HG03280 (cell line): ENCODE measurements at regions not wholly inside any gene's neighbourhood (a gene's known extent, or its start where the extent isn't known, plus 50 kb on each side); places are given as distances from the start of the nearest gene placed in this dataset.

Experiments used
- ATAC-seq: cut with Tn5 transposase; IDR thresholded peaks from one replicate; pipeline ENCODE4 v1.9.1; 2021; ENCODE audit warnings: mild to moderate bottlenecking, moderate library complexity; ENCODE audit not compliant: unreplicated experiment

DNA sequence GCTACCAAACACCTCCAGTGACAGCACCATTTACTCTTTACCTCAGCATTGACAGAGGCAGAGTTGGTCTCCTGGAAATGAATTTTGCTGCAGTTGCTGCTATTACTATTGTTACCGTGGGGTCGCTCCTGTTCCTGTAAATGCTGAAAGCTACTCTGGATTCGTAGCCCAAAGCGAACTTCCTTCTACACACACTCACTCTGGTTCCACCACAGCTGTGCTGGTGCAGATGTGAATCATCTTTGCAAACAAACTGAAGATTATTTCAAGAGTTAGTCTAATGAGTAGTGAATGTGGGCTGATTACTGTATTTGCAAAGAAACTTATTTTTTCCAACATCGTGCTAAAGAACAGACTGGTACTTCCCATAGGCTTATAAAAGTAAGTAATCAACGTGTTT, 304.0 kb downstream of the LPIN1 start:
- no peak for ATAC-seq

DNA sequence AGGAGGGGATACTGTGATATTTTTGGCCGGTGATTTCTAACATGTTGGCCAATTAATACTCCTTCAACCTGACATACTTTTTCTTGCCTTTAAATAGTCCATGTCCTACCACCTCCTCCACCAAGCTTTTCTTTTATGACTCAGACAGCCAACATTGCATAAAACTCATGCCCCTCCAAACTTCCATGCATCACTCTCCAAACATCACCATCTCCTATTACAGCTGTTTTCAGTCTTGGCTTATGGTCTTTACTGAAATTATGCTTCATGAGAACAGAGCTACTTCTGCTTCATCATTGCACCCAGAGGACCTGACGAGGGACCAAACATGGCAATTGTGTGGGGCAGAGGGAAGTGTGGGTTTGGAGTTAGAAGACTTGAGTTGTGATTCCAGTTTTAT, 305.4 kb downstream of the LPIN1 start:
- no peak for ATAC-seq

DNA sequence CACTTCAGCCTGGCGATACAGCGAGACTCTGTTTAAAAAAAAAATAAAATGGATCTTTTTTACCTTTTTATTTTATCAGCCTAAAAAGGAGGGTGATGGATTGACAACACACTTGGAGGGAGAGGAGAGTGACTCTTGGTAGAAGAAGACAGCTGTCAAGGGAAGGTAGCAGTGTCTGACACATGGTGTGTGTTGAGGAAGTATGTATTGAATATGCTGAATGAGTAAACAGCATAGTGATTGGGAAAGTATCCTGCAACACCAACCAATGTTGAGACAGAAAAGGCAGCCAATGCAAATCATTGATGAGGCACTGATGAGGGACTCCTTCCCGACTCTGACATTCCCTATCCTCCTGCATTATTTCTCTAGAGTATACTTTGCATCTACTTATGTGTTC, 306.4 kb downstream of the LPIN1 start:
- ATAC-seq = no peak

DNA sequence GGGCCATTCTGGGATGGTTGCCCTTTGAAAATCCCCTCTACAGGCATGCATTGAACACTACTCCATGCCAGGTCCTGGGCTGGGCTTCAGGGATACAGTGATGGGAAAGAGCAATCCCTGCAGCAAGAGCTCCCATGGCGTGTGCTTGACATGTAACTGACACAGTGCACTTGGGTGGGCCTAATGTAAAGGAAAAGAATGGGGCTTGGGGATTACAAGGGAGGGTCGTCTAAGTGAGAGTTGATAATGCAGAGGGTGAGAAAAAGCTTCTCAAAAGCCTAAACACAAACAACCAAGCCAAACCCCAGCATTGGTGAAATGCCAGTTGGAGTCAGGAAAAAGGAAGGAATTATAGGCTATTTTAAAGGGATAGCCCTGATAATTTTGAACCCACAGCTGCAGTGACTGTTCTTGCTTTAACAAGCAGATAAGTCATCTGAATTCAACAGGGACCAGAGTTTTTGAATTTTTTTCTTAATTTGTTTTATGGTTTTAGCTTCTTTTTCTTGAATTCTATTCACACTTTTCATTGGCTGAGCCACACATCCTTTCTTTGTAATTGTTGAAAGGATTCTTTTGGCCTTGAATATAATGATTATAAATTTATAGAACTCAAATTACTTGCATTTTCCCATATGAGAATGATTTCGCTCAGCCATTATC, 308.7 kb downstream of the LPIN1 start:
- no peak for ATAC-seq

DNA sequence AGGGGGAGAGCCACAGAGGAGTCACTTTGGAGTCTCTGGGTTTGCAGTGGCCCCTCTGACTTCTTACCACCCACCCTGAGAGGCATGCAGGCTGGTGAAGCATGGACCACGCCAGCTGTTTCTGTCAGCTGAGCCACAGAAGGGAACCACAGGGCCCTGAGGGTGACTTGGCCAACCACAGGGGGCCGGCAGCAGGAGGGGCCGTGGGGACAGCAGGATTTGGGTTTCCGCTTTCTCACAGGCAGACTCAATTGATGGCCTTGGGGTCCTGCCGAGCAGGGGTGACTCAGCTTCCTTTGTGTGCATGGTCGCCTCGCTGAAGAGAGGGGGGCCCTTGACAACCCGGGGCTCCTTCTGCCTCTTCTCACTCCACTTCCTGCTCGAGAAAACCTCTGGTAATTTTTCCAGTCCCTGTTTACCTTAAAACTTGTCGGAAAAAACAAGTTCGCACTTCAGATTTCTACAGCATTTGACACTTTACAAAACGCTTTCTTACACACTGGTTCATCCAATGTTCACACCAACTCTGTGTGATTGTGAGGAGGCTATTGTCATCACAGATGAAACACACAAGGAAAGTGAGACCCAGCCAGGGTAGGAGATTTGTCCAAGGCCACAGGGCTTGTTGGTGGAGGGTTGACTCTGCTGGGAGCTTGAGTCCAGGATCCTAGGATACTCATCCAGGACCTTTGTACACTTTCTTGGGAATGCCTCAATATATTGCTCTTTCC, 311.2 kb downstream of the LPIN1 start:
- ATAC-seq = peak; percentile 66

DNA sequence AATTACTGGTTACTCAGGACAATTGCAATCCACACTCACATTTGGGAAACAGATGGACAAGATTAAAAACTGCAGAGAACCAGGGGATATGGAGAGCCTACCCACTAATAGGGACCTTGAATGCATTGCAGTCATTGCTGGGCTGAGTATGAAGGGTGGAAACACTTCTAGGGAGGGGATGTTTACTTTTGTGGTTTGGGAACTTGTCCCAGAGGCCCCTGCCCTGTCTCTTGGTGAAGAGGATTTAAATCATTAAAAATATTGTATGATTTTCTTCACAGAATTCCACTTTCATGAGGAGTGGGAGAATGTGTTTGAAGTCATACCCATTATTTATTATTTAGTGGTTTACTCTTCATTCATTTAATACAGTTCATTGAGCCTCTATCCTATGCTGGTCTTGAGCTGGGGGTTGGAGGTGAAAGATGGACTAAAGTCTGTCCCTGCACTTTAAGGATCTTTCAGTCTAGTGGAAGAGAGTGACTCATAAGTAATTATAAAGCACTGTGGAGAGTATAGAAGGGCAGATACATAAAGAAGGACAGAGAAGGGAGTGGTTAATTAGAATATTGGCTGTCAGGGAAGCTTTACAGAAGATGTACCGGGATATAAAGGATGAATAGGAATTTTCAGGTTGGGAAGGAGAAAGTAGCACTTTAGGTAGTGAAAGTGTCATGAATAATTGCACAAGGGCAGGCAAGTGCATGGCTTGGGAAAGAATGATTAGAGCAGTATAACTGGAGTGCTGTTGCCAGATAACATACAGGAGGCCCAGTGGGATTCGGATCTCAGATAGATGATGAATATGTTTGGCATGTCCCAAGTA, 313.4 kb downstream of the LPIN1 start:
- ATAC-seq = no peak

GRCh38 chr2:12060886-12061285, 314.5 kb downstream of the LPIN1 start:
- ATAC-seq = no peak

- no peak for ATAC-seq
These were observed 315.0 kb downstream of the LPIN1 start for GRCh38 chr2:12061286-12062052.

DNA sequence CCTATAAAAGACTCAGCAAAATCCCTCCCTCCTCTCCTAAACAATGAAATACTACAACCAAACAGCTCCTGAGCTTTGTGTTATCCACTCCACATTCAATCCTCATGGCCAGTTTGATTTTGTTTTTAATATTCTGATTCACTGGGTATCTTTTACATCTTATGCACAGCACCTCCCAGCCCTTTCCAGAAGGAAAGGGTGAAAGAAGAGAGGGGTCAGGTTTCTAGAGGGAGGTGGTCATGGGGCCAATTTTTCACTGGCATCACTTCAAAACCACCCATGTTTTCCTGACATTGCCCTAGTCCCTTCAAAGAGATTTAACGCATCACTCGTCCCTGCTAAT, 315.6 kb downstream of the LPIN1 start:
- no peak for ATAC-seq

DNA sequence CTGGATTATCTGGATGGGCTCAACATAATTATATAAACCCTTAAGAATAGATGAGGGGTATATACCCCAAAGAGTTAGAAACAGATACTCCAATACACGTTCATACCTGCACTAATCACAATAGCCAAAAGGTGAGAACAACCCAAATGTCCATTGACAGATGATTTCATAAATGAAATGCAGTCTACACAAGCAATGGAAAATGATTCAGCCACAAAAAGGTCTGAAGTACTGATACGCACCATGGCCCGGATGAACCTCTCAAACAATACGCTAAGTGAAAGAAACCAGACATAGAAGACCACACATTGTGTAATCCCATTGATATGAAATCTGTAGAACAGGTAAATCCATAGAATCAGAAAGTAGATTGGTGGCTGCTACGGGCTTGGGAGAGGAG, 316.8 kb downstream of the LPIN1 start:
- ATAC-seq = no peak

DNA sequence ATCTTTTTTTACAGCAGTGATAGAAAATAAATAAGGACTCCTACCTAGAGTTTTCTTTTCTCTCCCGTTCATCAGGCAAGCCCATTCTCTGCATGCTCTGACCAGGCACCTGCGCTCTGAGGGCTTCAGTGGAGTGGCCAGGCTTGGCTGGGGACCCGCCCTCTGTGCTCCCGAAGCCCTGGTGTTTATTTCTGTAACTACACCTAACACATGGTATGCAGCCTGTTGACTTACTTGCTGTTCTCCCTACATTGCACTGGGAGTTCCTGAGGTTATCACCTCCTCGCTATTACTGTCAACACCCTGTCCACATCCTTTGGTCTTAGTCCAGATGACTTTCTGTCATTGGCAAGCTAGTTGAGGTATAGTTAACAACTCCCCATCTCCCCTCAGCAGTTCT, 317.7 kb downstream of the LPIN1 start:
- no peak for ATAC-seq

DNA sequence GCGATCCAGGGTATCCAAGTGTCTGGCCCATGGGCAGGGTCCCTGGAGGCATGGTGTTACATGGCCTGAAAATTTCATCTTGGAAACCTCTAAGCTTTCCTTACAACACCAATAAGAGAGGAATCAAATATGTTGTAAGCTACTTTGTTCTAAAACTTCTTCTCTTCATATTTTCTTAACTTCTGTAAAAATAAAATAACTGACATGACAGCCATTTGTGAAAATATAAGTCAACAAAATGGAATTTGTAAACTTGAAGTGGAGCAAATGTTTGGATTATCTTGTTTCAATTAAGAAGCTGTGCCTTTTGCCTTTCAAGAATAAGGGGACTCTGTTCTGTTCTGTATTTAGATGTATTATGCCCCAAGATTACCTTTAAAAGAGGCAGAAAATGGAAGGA, 319.7 kb downstream of the LPIN1 start:
- no peak for ATAC-seq

GRCh38 chr2:12066986-12067385, 320.6 kb downstream of the LPIN1 start:
- no peak for ATAC-seq

DNA sequence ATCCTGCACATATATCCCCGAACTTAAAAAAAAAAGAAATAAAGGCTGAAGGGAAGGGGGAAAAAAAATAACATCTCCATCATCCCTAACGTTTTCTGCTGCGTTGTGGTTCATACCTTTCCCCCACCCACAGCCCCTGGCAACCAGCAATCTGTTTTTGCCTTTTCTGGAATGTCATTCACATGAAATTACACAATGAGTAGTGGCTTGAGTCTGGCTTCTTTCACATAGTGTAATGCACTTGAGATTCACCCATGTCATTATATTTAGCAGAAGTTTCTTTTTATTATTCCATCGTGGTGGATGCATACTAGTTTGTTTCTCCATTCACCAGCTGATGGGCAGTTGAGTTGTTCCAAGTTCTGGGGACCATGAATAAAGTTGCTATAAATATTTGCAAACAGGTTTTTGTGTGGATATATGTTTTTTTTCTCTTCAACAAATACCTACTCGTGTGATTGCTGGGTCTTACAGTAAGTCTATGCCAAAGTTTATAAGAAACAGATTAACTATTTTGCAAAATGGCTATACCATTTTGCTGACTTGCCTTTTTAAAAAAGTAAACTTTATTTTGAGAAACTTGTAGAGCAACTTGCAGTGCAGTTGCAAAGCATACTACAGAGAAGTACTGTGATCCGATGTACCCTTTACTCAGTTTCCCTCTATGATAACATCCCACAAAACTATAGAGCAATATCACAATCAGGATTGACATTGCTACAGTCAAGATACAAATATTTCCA, 322.5 kb downstream of the LPIN1 start:
- no peak for ATAC-seq

DNA sequence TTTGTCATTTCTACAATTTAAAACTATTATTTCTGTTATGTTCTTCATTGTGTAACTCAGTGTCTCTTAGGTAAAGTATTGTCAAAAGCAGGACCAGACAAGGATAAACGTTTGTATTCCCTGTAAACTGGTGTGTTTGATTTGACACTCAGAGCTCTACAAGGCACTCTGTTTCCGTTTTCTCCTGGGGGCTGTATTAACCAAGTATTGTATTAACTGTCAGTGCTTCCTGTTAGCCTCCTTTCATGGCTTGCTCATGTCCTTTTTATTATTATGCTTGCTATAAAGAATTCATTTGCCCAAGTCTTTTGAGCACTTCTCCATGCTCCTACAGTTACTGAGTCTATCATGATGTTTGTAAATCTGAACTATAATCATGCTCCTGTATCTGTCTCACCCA, 323.7 kb downstream of the LPIN1 start:
- ATAC-seq = no peak

- no peak for ATAC-seq
These were observed 324.1 kb downstream of the LPIN1 start for GRCh38 chr2:12070581-12070980.

GRCh38 chr2:12071318-12071717, 324.9 kb downstream of the LPIN1 start:
- ATAC-seq = peak; percentile 62

DNA sequence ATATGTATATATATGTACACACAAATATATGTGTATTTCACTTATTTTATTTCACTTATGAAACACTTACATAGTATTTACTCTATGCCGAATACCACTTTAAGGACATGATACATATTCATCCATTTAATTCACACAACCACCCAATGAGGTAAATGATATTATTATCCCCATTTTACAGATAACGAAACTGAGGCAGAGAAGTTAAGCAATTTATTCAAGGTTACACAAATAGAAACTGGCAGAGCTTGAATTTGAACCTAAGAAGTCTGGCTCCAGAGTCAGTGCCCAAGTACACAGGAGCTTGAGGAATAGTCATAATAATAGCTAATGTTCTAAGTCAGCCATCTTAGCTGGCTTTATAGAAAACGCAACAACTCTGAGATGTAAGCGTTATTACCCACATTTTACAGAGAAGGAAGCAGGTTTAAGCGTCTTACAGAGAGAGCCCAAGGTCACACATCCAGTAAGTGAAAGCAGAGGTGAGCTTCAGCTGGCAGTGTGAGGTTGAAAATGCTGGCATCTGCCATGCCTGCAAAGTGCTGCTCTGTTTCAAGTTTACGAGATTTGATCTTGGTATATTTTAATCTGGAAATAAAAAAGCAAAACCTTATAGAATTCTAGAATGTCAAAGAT, 326.9 kb downstream of the LPIN1 start:
- ATAC-seq = no peak

DNA sequence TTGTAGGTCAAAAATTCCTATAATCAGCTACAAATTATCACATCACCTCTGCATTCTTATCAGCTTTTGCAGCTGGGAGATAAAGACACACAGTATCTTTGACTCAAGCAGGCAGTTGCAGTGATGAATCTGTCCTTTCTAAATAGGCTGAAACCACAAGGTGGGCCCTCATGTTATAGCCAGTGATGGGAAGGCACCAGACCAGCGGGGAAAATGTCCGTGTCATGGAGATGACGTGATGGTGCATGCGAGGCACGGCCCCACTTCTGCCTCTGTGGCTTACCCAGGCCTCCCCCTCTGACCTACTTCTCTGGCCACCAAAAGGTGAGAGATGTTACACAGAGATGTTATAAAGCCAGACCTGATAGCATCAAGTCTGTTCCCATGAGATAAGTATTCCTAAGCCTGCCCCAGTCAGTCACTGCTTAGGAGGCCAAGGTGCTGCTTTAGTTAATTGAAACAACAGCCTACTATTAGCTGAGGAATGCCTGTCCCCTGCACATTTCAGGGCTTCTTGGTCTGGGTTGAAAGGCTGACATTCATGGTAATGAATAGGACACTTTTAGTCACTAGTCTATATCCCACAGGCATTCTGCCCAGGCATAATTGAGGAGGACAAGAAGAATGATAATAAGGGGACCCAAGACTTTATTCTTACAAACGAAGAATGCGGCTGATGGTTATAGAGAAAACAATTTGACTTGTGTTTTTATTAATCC, 327.9 kb downstream of the LPIN1 start:
- no peak for ATAC-seq

- ATAC-seq = no peak
These were observed 328.4 kb downstream of the LPIN1 start for GRCh38 chr2:12074845-12075217.
